PC-9 (cell line): ENCODE measurements at regions not wholly inside any gene's neighbourhood (a gene's known extent, or its start where the extent isn't known, plus 50 kb on each side); places are given as distances from the start of the nearest gene placed in this dataset.
A peak's percentile ranks its signal among the peaks of the same experiment; 100 is the strongest.

ENCODE experiments used
- BruUV-seq: library from RNA; stranded (reverse); fragments of 400-500 nt; replicated peaks from 2 replicates; lab custom pipeline; 2021; lab: Mats Ljungman, UMichigan
- CTCF ChIA-PET: fragments of 300-600 bp; sonication (Branson Sonifier 250); formaldehyde crosslinking; loops from one replicate; lab custom pipeline; 2022; ENCODE audit warnings: antibody characterized with exemption; lab: Charles Lee
- POLR2A ChIA-PET: fragments of 300-600 bp; sonication (Branson Sonifier 250); formaldehyde crosslinking; loops from one replicate; lab custom pipeline; 2022; ENCODE audit warnings: antibody characterized with exemption; ENCODE audit not compliant: unreplicated experiment; lab: Charles Lee
- DNase-seq, 2 experiments: peaks; one replicate each; pipeline versions ENCODE4 v3.0.0 to v3.0.0-alpha.2; 2015 to 2022; ENCODE audit warnings: mixed read lengths in 1 of 2
- H2AFZ ChIP-seq: fragments of 200-600 bp; sonication (generic); 2 replicates; pipeline ENCODE4 v1.8.1; 2017; ENCODE audit warnings: antibody characterized with exemption
- H3F3A ChIP-seq: fragments of 200-600 bp; sonication (generic); 2 replicates; pipeline ENCODE4 v1.8.1; 2017; ENCODE audit warnings: antibody characterized with exemption, mild to moderate bottlenecking, low read depth; ENCODE audit not compliant: insufficient read depth
- H3K27ac ChIP-seq: fragments of 200-600 bp; sonication (generic); 2 replicates; pipeline ENCODE4 v1.6.1; 2016; ENCODE audit warnings: mixed run types
- H3K27me3 ChIP-seq: fragments of 200-600 bp; sonication (generic); 2 replicates; pipeline ENCODE4 v1.6.1; 2016; ENCODE audit warnings: low read depth, mixed run types; ENCODE audit not compliant: insufficient read depth
- H3K36me3 ChIP-seq: fragments of 200-600 bp; sonication (generic); 2 replicates; pipeline ENCODE4 v1.6.1; 2016; ENCODE audit warnings: low read depth, mixed run types
- H3K4me1 ChIP-seq: fragments of 200-600 bp; sonication (generic); replicated peaks from 2 replicates; pipeline ENCODE4 v1.6.1; 2016; ENCODE audit warnings: mixed run types; ENCODE audit not compliant: insufficient read depth
- H3K4me2 ChIP-seq: fragments of 200-600 bp; sonication (generic); 2 replicates; pipeline ENCODE4 v1.6.1; 2017; ENCODE audit warnings: mixed run types
- H3K4me3 ChIP-seq: fragments of 200-600 bp; sonication (generic); 2 replicates; pipeline ENCODE4 v1.6.1; 2016; ENCODE audit warnings: mixed run types
- H3K79me2 ChIP-seq: fragments of 200-600 bp; sonication (generic); 2 replicates; pipeline ENCODE4 v1.6.1; 2017; ENCODE audit warnings: low read depth, mixed run types
- H3K9me2 ChIP-seq: fragments of 200-600 bp; sonication (generic); 2 replicates; pipeline ENCODE4 v1.8.1; 2017; ENCODE audit warnings: mild to moderate bottlenecking; ENCODE audit not compliant: insufficient read depth
- H3K9me3 ChIP-seq: fragments of 200-600 bp; sonication (generic); 2 replicates; pipeline ENCODE4 v1.8.1; 2016; ENCODE audit warnings: low read depth; ENCODE audit not compliant: insufficient read depth
- H4K20me1 ChIP-seq: fragments of 200-600 bp; sonication (generic); 2 replicates; pipeline ENCODE4 v1.8.1; 2017; ENCODE audit not compliant: insufficient read depth
- CTCF ChIP-seq: fragments of 200-600 bp; sonication (generic); conservative IDR thresholded peaks from 2 replicates; pipeline ENCODE4 v1.6.1; 2017; ENCODE audit warnings: mixed run types, antibody characterized with exemption, mild to moderate bottlenecking, moderate library complexity
- EZH2 ChIP-seq: fragments of 200-600 bp; sonication (generic); IDR thresholded peaks from 2 replicates; pipeline ENCODE4 v1.8.0; 2017; ENCODE audit warnings: antibody characterized with exemption, low read depth
- intact Hi-C: fragments of 100-400 bp; cut with micrococcal nuclease; formaldehyde crosslinking; loops from one replicate; pipeline ENCODE4 v1.10.0; 2022; ENCODE audit not compliant: unreplicated experiment

GRCh38 chr1:4118746-4119515 is 218.9 kb upstream of the C1orf174 start:
- Histone ChIP-seq H3K79me2 (no peaks in the 10 kb centered on the region), H3K4me3 (no peak overlapping the region), H3F3A (no peaks in the 10 kb centered on the region), H3K27me3 (peaks cover 97% of the 10 kb centered on the region), H3K27ac (no peak overlapping the region), H3K4me1 (no peaks in the 10 kb centered on the region), H2AFZ (no peak overlapping the region), H3K9me3 (no peaks in the 10 kb centered on the region), H3K9me2 (no peaks in the 10 kb centered on the region), H3K4me2 (no peak overlapping the region), H3K36me3 (no peaks in the 10 kb centered on the region), H4K20me1 (no peaks in the 10 kb centered on the region)
- no peak for DNase-seq
- CTCF ChIA-PET = no interaction called here
- TF ChIP-seq CTCF (no peak), EZH2 (no peak)
- POLR2A ChIA-PET = no interaction called here
- intact Hi-C loops = no loop called here
- no TSS peak for BruUV-seq

- Histone ChIP-seq H3K4me3 (no peak overlapping the region), H3K79me2 (no peaks in the 10 kb centered on the region), H3K27me3 (peaks cover 98% of the 10 kb centered on the region), H3K4me1 (no peaks in the 10 kb centered on the region), H4K20me1 (no peaks in the 10 kb centered on the region), H3K4me2 (no peak overlapping the region), H3F3A (no peaks in the 10 kb centered on the region), H3K27ac (no peak overlapping the region), H3K36me3 (no peaks in the 10 kb centered on the region), H3K9me2 (no peaks in the 10 kb centered on the region), H2AFZ (no peak overlapping the region), H3K9me3 (no peaks in the 10 kb centered on the region)
- intact Hi-C loops = no loop called here
- ChIA-PET POLR2A (no interaction called here), CTCF (no interaction called here)
- no peak for TF ChIP-seq CTCF
- no peak for TF ChIP-seq EZH2
- no TSS peak for BruUV-seq
- no peak for DNase-seq
These were observed 219.6 kb upstream of the C1orf174 start for GRCh38 chr1:4119516-4120220.

- H3K27me3 ChIP-seq = peaks cover 96% of the 10 kb centered on the region
- no peaks in the 10 kb centered on the region for H3F3A ChIP-seq
- no peaks in the 10 kb centered on the region for H3K36me3 ChIP-seq
- H3K4me1 ChIP-seq = no peaks in the 10 kb centered on the region
- ChIA-PET CTCF (no interaction called here), POLR2A (no interaction called here)
- H2AFZ ChIP-seq = no peak overlapping the region
- no peak for TF ChIP-seq CTCF
- 0 out of 2 replicates have a peak, but pooled peaks have one; percentile 19 for TF ChIP-seq EZH2
- no peak overlapping the region for H3K4me2 ChIP-seq
- H3K79me2 ChIP-seq = no peaks in the 10 kb centered on the region
- H4K20me1 ChIP-seq = no peaks in the 10 kb centered on the region
- H3K9me2 ChIP-seq = no peaks in the 10 kb centered on the region
- no peak for DNase-seq
- H3K4me3 ChIP-seq = no peak overlapping the region
- intact Hi-C loops = no loop called here
- BruUV-seq = no TSS peak
- H3K27ac ChIP-seq = no peak overlapping the region
- no peaks in the 10 kb centered on the region for H3K9me3 ChIP-seq
These were observed 220.7 kb upstream of the C1orf174 start for GRCh38 chr1:4120557-4121292.
